Common myeloid progenitor, CD34-positive (primary cell): ENCODE measurements at regions not wholly inside any gene's neighbourhood (a gene's known extent, or its start where the extent isn't known, plus 50 kb on each side); places are given as distances from the start of the nearest gene placed in this dataset.
A peak's percentile ranks its signal among the peaks of the same experiment; 100 is the strongest.
"Not testable (repeated sequence)": the region's sequence is repeated elsewhere in the genome, so short reads cannot be mapped to it uniquely, and the experiment has no call there.

ENCODE experiments used
- CTCF ChIA-PET: fragments of 350-600 bp; sonication (Branson Sonifier 250); formaldehyde crosslinking; loops from one replicate; lab custom pipeline; 2021; ENCODE audit warnings: antibody characterized with exemption; lab: Charles Lee
- POLR2A ChIA-PET: fragments of 350-600 bp; sonication (Branson Sonifier 250); formaldehyde crosslinking; loops from one replicate; lab custom pipeline; 2021; ENCODE audit warnings: antibody characterized with exemption; lab: Charles Lee
- DNase-seq, 3 donors: peaks; one replicate each; pipeline versions ENCODE4 v3.0.0 to v3.0.0-alpha.2; 2013
- H3K27ac ChIP-seq, 2 experiments: 1 replicate in 1 of 2; 2 replicates in 1 of 2; pipeline ENCODE4 v1.7.0; 2013; ENCODE audit warnings: inconsistent platforms in 2 of 2, low read length in 2 of 2, mild to moderate bottlenecking in 2 of 2, low read depth in 1 of 2, moderate library complexity in 1 of 2; ENCODE audit not compliant: severe bottlenecking in 2 of 2, insufficient read depth in 1 of 2, poor library complexity in 1 of 2
- H3K27me3 ChIP-seq, 5 experiments: replicated peaks in 2 of 5; 1 replicate in 3 of 5; 2 replicates in 2 of 5; pipeline versions ENCODE4 v1.6.1 to v1.7.0; 2013; ENCODE audit warnings: low read length in 4 of 5, mild to moderate bottlenecking in 2 of 5, moderate library complexity in 2 of 5, inconsistent platforms in 1 of 5; ENCODE audit not compliant: insufficient read depth in 5 of 5, control insufficient read depth in 4 of 5
- H3K36me3 ChIP-seq, 4 experiments: 1 replicate in 2 of 4; 2 replicates in 2 of 4; pipeline versions ENCODE4 v1.6.1 to v1.7.0; 2013; ENCODE audit warnings: low read length in 3 of 4, control low read depth in 1 of 4, mild to moderate bottlenecking in 1 of 4; ENCODE audit not compliant: control insufficient read depth in 4 of 4, insufficient read depth in 4 of 4
- H3K4me1 ChIP-seq, 4 experiments: 1 replicate in 3 of 4; 2 replicates in 1 of 4; pipeline versions ENCODE4 v1.6.1 to v1.7.1; 2013; ENCODE audit warnings: low read length in 3 of 4, mild to moderate bottlenecking in 3 of 4, control low read depth in 1 of 4, inconsistent platforms in 1 of 4, moderate library complexity in 1 of 4; ENCODE audit not compliant: control insufficient read depth in 4 of 4, insufficient read depth in 4 of 4; ENCODE audit errors: control extremely low read depth in 1 of 4
- H3K4me3 ChIP-seq, 7 experiments: 1 replicate in 4 of 7; 2 replicates in 3 of 7; pipeline versions ENCODE4 v1.5.1 to v1.7.0; 2013; ENCODE audit warnings: mild to moderate bottlenecking in 7 of 7, low read length in 6 of 7, moderate library complexity in 6 of 7, inconsistent platforms in 2 of 7, low read depth in 2 of 7, control low read depth in 1 of 7; ENCODE audit not compliant: insufficient read depth in 4 of 7, control insufficient read depth in 1 of 7; ENCODE audit errors: extremely low read depth in 1 of 7
- H3K9me3 ChIP-seq, 5 experiments: 1 replicate in 4 of 5; 2 replicates in 1 of 5; pipeline versions ENCODE4 v1.6.1 to v1.7.1; 2013; ENCODE audit warnings: low read length in 4 of 5, mild to moderate bottlenecking in 2 of 5, inconsistent platforms in 1 of 5, low read depth in 1 of 5, moderate library complexity in 1 of 5; ENCODE audit not compliant: control insufficient read depth in 4 of 5, insufficient read depth in 2 of 5; ENCODE audit errors: control extremely low read depth in 1 of 5
- WGBS: methylation state at CpG from one replicate; pipeline ENCODE4 v1.1.5; 2013; ENCODE audit not compliant: insufficient coverage; 5-methylcytosine and 5-hydroxymethylcytosine counted together

GRCh38 chr10:9848981-9849380, 1168.7 kb upstream of the CELF2 start:
- ChIA-PET CTCF (no interaction called here), POLR2A (no interaction called here)
- H3K36me3 ChIP-seq, result no peaks in the 10 kb centered on the region
- no peak overlapping the region for H3K4me3 ChIP-seq
- WGBS, result 100% methylated on average over 2 of the region's 2 CpGs
- H3K27ac ChIP-seq, result no peak overlapping the region
- no peaks in the 10 kb centered on the region for H3K27me3 ChIP-seq
- no peak for DNase-seq
- H3K9me3 ChIP-seq, result peaks cover 0 to 36% (median 9%) of the 10 kb centered on the region in 5 experiments
- H3K4me1 ChIP-seq, result no peaks in the 10 kb centered on the region

- Histone ChIP-seq H3K27me3 (no peaks in the 10 kb centered on the region), H3K9me3 (peaks cover 0 to 24% (median 7%) of the 10 kb centered on the region in 5 experiments), H3K4me1 (no peaks in the 10 kb centered on the region), H3K36me3 (no peaks in the 10 kb centered on the region), H3K4me3 (no peak overlapping the region), H3K27ac (no peak overlapping the region)
- no peak for DNase-seq
- POLR2A ChIA-PET, result no interaction called here
- CTCF ChIA-PET, result no interaction called here
- WGBS, result 90% methylated on average over 2 of the region's 3 CpGs
These were observed 1167.3 kb upstream of the CELF2 start for GRCh38 chr10:9850415-9850814.

- Histone ChIP-seq H3K4me3 (no peak overlapping the region), H3K36me3 (no peaks in the 10 kb centered on the region), H3K4me1 (no peaks in the 10 kb centered on the region), H3K27me3 (no peaks in the 10 kb centered on the region), H3K9me3 (peaks cover 0 to 22% (median 4%) of the 10 kb centered on the region in 5 experiments), H3K27ac (no peak overlapping the region)
- peak in 1 of 3 donors; percentile 8 for DNase-seq
- POLR2A ChIA-PET, result no interaction called here
- CTCF ChIA-PET, result no interaction called here
These were observed 1165.9 kb upstream of the CELF2 start for GRCh38 chr10:9851808-9852207.

GRCh38 chr10:9853405-9854355, 1164.0 kb upstream of the CELF2 start:
- H3K27me3 ChIP-seq, result no peaks in the 10 kb centered on the region
- H3K27ac ChIP-seq, result no peak overlapping the region
- H3K4me3 ChIP-seq, result no peak overlapping the region
- CTCF ChIA-PET, result interaction anchor here (1.6 kb wide), 1 partner anchor 10 kb away, joined by 3 read pairs; no protein-coding TSS in a partner anchor
- no peaks in the 10 kb centered on the region for H3K36me3 ChIP-seq
- 100% methylated on average over 3 of the region's 4 CpGs for WGBS
- POLR2A ChIA-PET, result no interaction called here
- peaks cover 0 to 20% (median 4%) of the 10 kb centered on the region in 5 experiments for H3K9me3 ChIP-seq
- DNase-seq, result no peak
- no peaks in the 10 kb centered on the region for H3K4me1 ChIP-seq

GRCh38 chr10:9855451-9855850, 1162.2 kb upstream of the CELF2 start:
- POLR2A ChIA-PET, CTCF ChIA-PET, H3K27me3 ChIP-seq, H3K4me3 ChIP-seq, H3K4me1 ChIP-seq, H3K36me3 ChIP-seq, H3K27ac ChIP-seq, DNase-seq: not testable (repeated sequence)
- 100% methylated on average over 8 of the region's 22 CpGs for whole genome bisulfite sequencing
- peaks cover 0 to 20% (median 4%) of the 10 kb centered on the region in 5 experiments for H3K9me3 ChIP-seq

GRCh38 chr10:9858816-9859215, 1158.9 kb upstream of the CELF2 start:
- Histone ChIP-seq H3K4me3 (no peak overlapping the region), H3K27ac (no peak overlapping the region), H3K27me3 (no peaks in the 10 kb centered on the region), H3K4me1 (no peaks in the 10 kb centered on the region), H3K36me3 (no peaks in the 10 kb centered on the region), H3K9me3 (peaks cover 0 to 4% (median 0%) of the 10 kb centered on the region in 5 experiments)
- CTCF ChIA-PET, result no interaction called here
- POLR2A ChIA-PET, result no interaction called here
- DNase-seq, result no peak

- DNase-seq, result no peak
- Histone ChIP-seq H3K27ac (no peak overlapping the region), H3K9me3 (peaks cover 0 to 4% (median 0%) of the 10 kb centered on the region in 5 experiments), H3K4me3 (no peak overlapping the region), H3K36me3 (no peaks in the 10 kb centered on the region), H3K4me1 (no peaks in the 10 kb centered on the region), H3K27me3 (no peaks in the 10 kb centered on the region)
- CTCF ChIA-PET, result no interaction called here
- POLR2A ChIA-PET, result no interaction called here
These were observed 1157.6 kb upstream of the CELF2 start for GRCh38 chr10:9860045-9860444.
